CD4-positive, alpha-beta memory T cell (primary cell): ENCODE measurements at regions not wholly inside any gene's neighbourhood (a gene's known extent, or its start where the extent isn't known, plus 50 kb on each side); places are given as distances from the start of the nearest gene placed in this dataset.

Experiments used
- CTCF ChIA-PET: fragments of 350-600 bp; sonication (Branson Sonifier 250); formaldehyde crosslinking; loops from one replicate; lab custom pipeline; 2021; ENCODE audit warnings: inconsistent platforms; ENCODE audit not compliant: partially characterized antibody; lab: Charles Lee
- POLR2A ChIA-PET: fragments of 350-600 bp; sonication (Branson Sonifier 250); formaldehyde crosslinking; loops from one replicate; lab custom pipeline; 2021; ENCODE audit not compliant: partially characterized antibody; lab: Charles Lee
- DNase-seq, 5 donors: peaks; one replicate each; pipeline versions ENCODE4 v3.0.0 to v3.0.0-alpha.2; 2020 to 2022; ENCODE audit warnings: mixed read lengths in 1 of 5
- H3K27ac ChIP-seq: one replicate; pipeline ENCODE4 v1.7.0; 2013; ENCODE audit warnings: low read depth, low read length
- H3K27me3 ChIP-seq: 2 replicates; pipeline ENCODE4 v1.7.0; 2013; ENCODE audit warnings: mild to moderate bottlenecking, low read length, moderate library complexity; ENCODE audit not compliant: insufficient read depth
- H3K36me3 ChIP-seq: 2 replicates; pipeline ENCODE4 v1.7.0; 2013; ENCODE audit warnings: mild to moderate bottlenecking, low read length, moderate library complexity; ENCODE audit not compliant: insufficient read depth
- H3K4me1 ChIP-seq: 2 replicates; pipeline ENCODE4 v1.7.0; 2013; ENCODE audit warnings: mild to moderate bottlenecking, low read length, moderate library complexity; ENCODE audit not compliant: insufficient read depth
- H3K4me3 ChIP-seq, 2 donors: one replicate each; pipeline ENCODE4 v1.7.0; 2013; ENCODE audit warnings: low read length in 2 of 2, mild to moderate bottlenecking in 1 of 2
- H3K9me3 ChIP-seq, 2 donors: one replicate each; pipeline ENCODE4 v1.7.0; 2013; ENCODE audit warnings: low read length in 2 of 2, control low read depth in 1 of 2; ENCODE audit not compliant: control insufficient read depth in 1 of 2
- H3K27ac Mint-ChIP-seq, 7 donors: one replicate each; pipeline ENCODE4 v1.8.0; 2020 to 2021; ENCODE audit warnings: mixed read lengths in 7 of 7, mild to moderate bottlenecking in 6 of 7, inconsistent platforms in 3 of 7, moderate library complexity in 3 of 7
- H3K27me3 Mint-ChIP-seq, 2 donors: one replicate each; pipeline ENCODE4 v1.8.0; 2020 to 2021; ENCODE audit warnings: mixed read lengths in 2 of 2
- H3K36me3 Mint-ChIP-seq, 2 donors: one replicate each; pipeline ENCODE4 v1.8.0; 2020 to 2021; ENCODE audit warnings: mixed read lengths in 2 of 2, inconsistent platforms in 1 of 2, mild to moderate bottlenecking in 1 of 2
- H3K4me1 Mint-ChIP-seq, 4 donors: one replicate each; pipeline ENCODE4 v1.8.0; 2020 to 2021; ENCODE audit warnings: mixed read lengths in 4 of 4, mild to moderate bottlenecking in 1 of 4
- H3K4me3 Mint-ChIP-seq, 8 donors: one replicate each; pipeline ENCODE4 v1.8.0; 2020 to 2021; ENCODE audit warnings: mixed read lengths in 8 of 8, mild to moderate bottlenecking in 7 of 8, moderate library complexity in 6 of 8, inconsistent platforms in 3 of 8
- H3K9me3 Mint-ChIP-seq, 8 donors: one replicate each; pipeline ENCODE4 v1.8.0; 2020 to 2021; ENCODE audit warnings: mixed read lengths in 8 of 8, mild to moderate bottlenecking in 5 of 8, inconsistent platforms in 3 of 8, moderate library complexity in 1 of 8
- intact Hi-C: fragments of 100-400 bp; cut with micrococcal nuclease; formaldehyde crosslinking; loops from one replicate; pipeline ENCODE4 v1.15.1; 2023

DNA sequence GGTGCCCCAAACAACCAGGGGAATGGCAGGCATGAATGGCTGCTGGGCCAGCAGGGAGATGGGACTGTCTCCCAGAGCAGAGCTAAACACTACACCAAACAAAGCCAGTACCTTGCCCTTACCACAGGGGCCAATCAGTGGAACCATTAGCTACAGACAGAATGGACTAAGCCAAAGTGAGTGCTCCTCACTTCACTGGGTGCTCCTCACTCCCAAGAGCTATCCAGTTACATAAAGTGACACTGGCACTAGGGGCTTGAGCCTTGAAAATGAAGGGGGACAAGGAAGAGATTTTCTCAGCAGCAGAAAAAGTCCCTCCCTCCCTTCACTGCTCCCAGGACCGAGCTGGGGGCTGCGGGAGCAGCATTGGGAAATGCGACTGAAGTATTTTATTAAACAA, 110.9 kb upstream of the SHB start:
- H3K36me3 ChIP-seq: no peaks in the 10 kb centered on the region
- no peak overlapping the region for H3K27ac Mint-ChIP-seq
- H3K4me3 ChIP-seq: no peak overlapping the region
- no peaks in the 10 kb centered on the region for H3K36me3 Mint-ChIP-seq
- H3K4me3 Mint-ChIP-seq: no peak overlapping the region
- no peak overlapping the region for H3K27ac ChIP-seq
- POLR2A ChIA-PET: no interaction called here
- peaks cover 0 to 3% (median 0%) of the 10 kb centered on the region in 8 donors for H3K9me3 Mint-ChIP-seq
- peaks cover 8 to 14% of the 10 kb centered on the region in 2 donors for H3K27me3 Mint-ChIP-seq
- H3K4me1 ChIP-seq: no peaks in the 10 kb centered on the region
- H3K27me3 ChIP-seq: no peaks in the 10 kb centered on the region
- DNase-seq: no peak
- CTCF ChIA-PET: no interaction called here
- H3K4me1 Mint-ChIP-seq: peaks cover 0 to 5% (median 2%) of the 10 kb centered on the region in 4 donors
- no peaks in the 10 kb centered on the region for H3K9me3 ChIP-seq
- intact Hi-C loops: no loop called here

DNA sequence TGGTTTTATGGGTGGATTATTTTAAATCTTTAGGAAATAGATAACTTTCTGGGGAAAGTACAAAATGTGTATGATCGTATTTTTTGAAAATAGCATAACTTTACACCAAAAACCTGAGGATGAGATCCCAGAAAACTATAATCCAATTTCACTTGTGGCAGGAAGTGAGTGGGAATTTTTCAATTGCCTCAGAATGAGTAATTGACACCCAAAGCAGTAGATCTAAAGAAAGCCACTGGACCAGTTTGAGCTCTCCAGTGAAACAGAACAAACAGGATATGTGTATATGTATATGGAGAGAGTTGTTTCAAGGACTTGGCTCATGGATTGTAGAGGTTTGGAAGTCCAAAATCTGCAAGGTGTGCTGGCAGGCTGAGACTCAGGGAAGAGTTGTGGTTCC, 109.2 kb upstream of the SHB start:
- intact Hi-C loops: no loop called here
- H3K4me1 ChIP-seq: no peaks in the 10 kb centered on the region
- peaks cover 0 to 5% (median 2%) of the 10 kb centered on the region in 4 donors for H3K4me1 Mint-ChIP-seq
- ChIA-PET POLR2A (no interaction called here), CTCF (no interaction called here)
- H3K36me3 Mint-ChIP-seq: no peaks in the 10 kb centered on the region
- no peak overlapping the region for H3K27ac Mint-ChIP-seq
- no peak for DNase-seq
- no peaks in the 10 kb centered on the region for H3K9me3 ChIP-seq
- H3K4me3 ChIP-seq: no peak overlapping the region
- H3K4me3 Mint-ChIP-seq: no peak overlapping the region
- H3K27me3 ChIP-seq: no peaks in the 10 kb centered on the region
- no peaks in the 10 kb centered on the region for H3K36me3 ChIP-seq
- peaks cover 0 to 3% (median 0%) of the 10 kb centered on the region in 8 donors for H3K9me3 Mint-ChIP-seq
- peaks cover 8 to 21% of the 10 kb centered on the region in 2 donors for H3K27me3 Mint-ChIP-seq
- no peak overlapping the region for H3K27ac ChIP-seq

DNA sequence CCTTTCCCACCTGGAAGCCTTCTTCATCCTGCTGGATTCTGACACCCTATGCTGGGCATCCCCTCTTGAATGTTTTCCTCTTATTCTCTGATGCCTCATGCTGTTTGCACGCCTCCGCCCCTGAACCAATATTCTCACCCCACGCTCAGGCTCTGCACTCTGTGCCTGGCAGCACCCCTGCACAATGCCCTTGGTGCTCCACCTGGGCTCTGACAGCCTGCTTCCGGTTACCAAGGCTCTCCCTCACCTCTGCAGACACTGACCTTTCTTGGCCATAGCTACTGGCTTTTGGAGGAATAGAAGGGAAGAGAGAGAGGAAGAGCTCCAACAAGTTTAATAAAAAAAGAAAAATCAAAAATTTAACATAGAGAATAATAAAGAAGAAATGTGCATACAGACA, 108.7 kb upstream of the SHB start:
- Histone ChIP-seq H3K4me3 (no peak overlapping the region), H3K4me1 (no peaks in the 10 kb centered on the region), H3K27ac (no peak overlapping the region), H3K9me3 (no peaks in the 10 kb centered on the region), H3K36me3 (no peaks in the 10 kb centered on the region), H3K27me3 (no peaks in the 10 kb centered on the region)
- intact Hi-C loops: no loop called here
- no peak overlapping the region for H3K27ac Mint-ChIP-seq
- ChIA-PET POLR2A (no interaction called here), CTCF (no interaction called here)
- DNase-seq: no peak
- peaks cover 0 to 5% (median 2%) of the 10 kb centered on the region in 4 donors for H3K4me1 Mint-ChIP-seq
- no peak overlapping the region for H3K4me3 Mint-ChIP-seq
- H3K9me3 Mint-ChIP-seq: peaks cover 0 to 3% (median 0%) of the 10 kb centered on the region in 8 donors
- no peaks in the 10 kb centered on the region for H3K36me3 Mint-ChIP-seq
- H3K27me3 Mint-ChIP-seq: peaks cover 8 to 19% of the 10 kb centered on the region in 2 donors

DNA sequence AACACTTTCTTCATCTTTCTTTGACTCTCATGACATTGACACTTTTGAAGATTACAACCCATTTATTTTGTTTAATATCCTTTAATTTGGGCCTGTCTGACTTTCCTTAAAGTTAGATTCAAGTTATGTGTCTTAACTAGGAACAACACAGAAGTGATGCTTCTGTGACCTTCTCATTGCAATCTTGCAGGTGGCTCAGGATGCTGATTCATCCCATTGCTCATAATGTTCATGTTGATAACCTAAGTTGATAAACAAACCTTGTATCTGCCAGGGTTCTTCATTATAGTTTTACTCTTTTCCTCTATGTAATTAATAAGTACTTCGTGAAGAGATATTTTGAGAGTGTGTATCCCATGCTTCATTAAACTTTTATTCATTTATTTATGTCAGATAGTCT, 107.2 kb upstream of the SHB start:
- H3K36me3 Mint-ChIP-seq: no peaks in the 10 kb centered on the region
- H3K27me3 ChIP-seq: no peaks in the 10 kb centered on the region
- peaks cover 0 to 12% (median 7%) of the 10 kb centered on the region in 8 donors for H3K9me3 Mint-ChIP-seq
- intact Hi-C loops: no loop called here
- CTCF ChIA-PET: interaction anchor here (1.1 kb wide), 1 partner anchor 21 kb away, joined by 3 read pairs; no protein-coding TSS in a partner anchor
- H3K4me1 ChIP-seq: no peaks in the 10 kb centered on the region
- H3K4me3 ChIP-seq: no peak overlapping the region
- H3K27ac Mint-ChIP-seq: no peak overlapping the region
- no peak overlapping the region for H3K27ac ChIP-seq
- H3K4me3 Mint-ChIP-seq: no peak overlapping the region
- H3K36me3 ChIP-seq: no peaks in the 10 kb centered on the region
- peaks cover 0 to 5% (median 2%) of the 10 kb centered on the region in 4 donors for H3K4me1 Mint-ChIP-seq
- DNase-seq: no peak
- peaks cover 5 to 16% of the 10 kb centered on the region in 2 donors for H3K27me3 Mint-ChIP-seq
- POLR2A ChIA-PET: no interaction called here
- H3K9me3 ChIP-seq: no peaks in the 10 kb centered on the region

DNA sequence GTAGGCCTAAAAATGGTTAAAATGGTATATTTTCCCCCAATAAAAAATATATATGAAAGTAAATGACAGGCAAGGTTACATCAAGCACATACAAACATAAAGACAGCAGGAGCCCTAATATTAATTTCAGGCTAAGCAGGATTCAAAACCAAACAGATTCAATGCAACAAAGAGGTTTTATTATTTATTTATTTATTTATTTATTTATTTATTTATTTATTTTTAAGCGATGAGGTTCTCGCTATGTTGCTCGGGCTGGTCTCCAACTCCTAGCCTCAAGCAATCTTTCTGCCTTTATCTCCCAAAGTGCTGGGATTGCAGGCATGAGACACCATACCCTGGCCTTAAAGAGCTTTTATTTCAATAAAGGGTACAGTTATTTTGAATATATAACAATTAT, 106.4 kb upstream of the SHB start:
- DNase-seq: no peak
- ChIA-PET CTCF (no interaction called here), POLR2A (no interaction called here)
- Histone ChIP-seq H3K27me3 (no peaks in the 10 kb centered on the region), H3K4me3 (no peak overlapping the region), H3K4me1 (no peaks in the 10 kb centered on the region), H3K36me3 (no peaks in the 10 kb centered on the region), H3K9me3 (no peaks in the 10 kb centered on the region), H3K27ac (no peak overlapping the region)
- Mint-ChIP-seq H3K4me1 (peaks cover 0 to 5% (median 2%) of the 10 kb centered on the region in 4 donors), H3K27me3 (peaks cover 6 to 16% of the 10 kb centered on the region in 2 donors), H3K4me3 (no peak overlapping the region), H3K36me3 (no peaks in the 10 kb centered on the region), H3K9me3 (peaks cover 3 to 19% (median 15%) of the 10 kb centered on the region in 8 donors), H3K27ac (no peak overlapping the region)
- intact Hi-C loops: no loop called here

DNA sequence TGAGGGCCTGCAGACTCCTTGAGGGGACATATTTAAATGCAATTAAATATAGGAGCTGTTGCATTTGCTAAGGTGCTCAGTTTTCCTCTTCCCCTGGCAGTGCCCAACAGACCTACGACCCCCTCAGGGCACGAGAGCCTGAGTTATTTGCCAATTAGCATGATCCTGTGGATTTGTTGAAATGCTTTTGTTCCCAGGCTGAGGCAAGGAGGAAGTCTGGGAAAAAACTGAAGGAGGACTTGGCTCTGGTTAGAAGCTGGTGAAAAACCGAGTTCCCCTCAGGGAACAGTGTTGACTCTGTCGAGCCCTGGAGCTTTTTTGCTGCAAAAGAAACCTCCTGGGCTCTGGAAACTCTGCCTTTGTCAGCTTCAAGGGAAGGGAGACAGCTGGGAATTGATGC, 103.6 kb upstream of the SHB start:
- ChIA-PET POLR2A (no interaction called here), CTCF (no interaction called here)

DNA sequence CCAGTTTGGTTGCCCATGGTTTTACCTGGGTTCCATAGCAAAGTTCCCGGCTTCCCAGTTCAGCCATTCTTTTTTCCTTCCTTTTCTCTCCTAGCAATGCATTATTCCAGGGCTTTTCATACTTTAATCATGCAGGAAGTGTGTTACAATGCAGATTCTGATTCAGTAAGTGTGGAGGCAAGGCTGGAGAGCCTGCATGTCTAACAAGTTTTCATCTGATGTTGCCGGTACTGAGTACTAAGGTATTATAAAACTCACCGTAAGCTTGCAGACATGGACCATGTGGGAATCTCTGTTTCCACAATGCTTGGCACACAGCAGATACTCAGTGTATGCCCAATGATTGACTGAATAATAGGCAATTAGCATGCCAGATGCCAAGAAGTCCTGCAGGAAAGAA, 102.9 kb upstream of the SHB start:
- Mint-ChIP-seq H3K9me3 (peaks cover 3 to 30% (median 26%) of the 10 kb centered on the region in 8 donors), H3K36me3 (no peaks in the 10 kb centered on the region), H3K27me3 (peaks cover 10 to 12% of the 10 kb centered on the region in 2 donors), H3K4me3 (no peak overlapping the region), H3K4me1 (no peaks in the 10 kb centered on the region), H3K27ac (no peak overlapping the region)
- Histone ChIP-seq H3K27ac (no peak overlapping the region), H3K27me3 (no peaks in the 10 kb centered on the region), H3K9me3 (no peaks in the 10 kb centered on the region), H3K36me3 (no peaks in the 10 kb centered on the region), H3K4me1 (no peaks in the 10 kb centered on the region), H3K4me3 (no peak overlapping the region)
- CTCF ChIA-PET: no interaction called here
- intact Hi-C loops: no loop called here
- no peak for DNase-seq
- POLR2A ChIA-PET: no interaction called here

More for the DNA sequence above, 103.6 kb upstream of the SHB start:
- Histone ChIP-seq H3K4me1 (no peaks in the 10 kb centered on the region), H3K36me3 (no peaks in the 10 kb centered on the region), H3K9me3 (no peaks in the 10 kb centered on the region), H3K27ac (no peak overlapping the region), H3K4me3 (no peak overlapping the region), H3K27me3 (no peaks in the 10 kb centered on the region)
- no peak for DNase-seq
- Mint-ChIP-seq H3K27me3 (peaks cover 12% of the 10 kb centered on the region in 2 donors), H3K4me1 (no peaks in the 10 kb centered on the region), H3K4me3 (no peak overlapping the region), H3K36me3 (no peaks in the 10 kb centered on the region), H3K27ac (no peak overlapping the region), H3K9me3 (peaks cover 3 to 30% (median 26%) of the 10 kb centered on the region in 8 donors)
- intact Hi-C loops: no loop called here

DNA sequence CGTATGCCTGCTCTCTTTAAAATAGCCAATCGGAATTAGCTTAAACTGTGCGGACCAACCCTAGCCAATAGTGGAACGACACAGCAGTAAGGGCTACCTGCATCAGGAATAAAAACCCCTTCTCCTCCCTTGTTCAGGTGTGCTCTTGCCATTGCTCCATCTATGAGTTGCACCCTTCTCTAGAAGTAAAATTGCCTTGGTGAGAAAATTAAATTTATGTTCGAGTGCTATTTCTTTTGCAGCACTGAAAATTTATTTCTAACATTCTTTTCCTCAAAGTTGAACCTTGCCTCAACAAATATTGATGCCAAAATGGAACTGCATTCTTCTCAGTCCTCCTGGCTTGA, 102.5 kb upstream of the SHB start:
- intact Hi-C loops: no loop called here
- H3K4me1 ChIP-seq: no peaks in the 10 kb centered on the region
- H3K27me3 ChIP-seq: no peaks in the 10 kb centered on the region
- DNase-seq: no peak
- ChIA-PET CTCF (no interaction called here), POLR2A (no interaction called here)
- Mint-ChIP-seq H3K9me3 (peaks cover 3 to 30% (median 26%) of the 10 kb centered on the region in 8 donors), H3K27ac (no peak overlapping the region), H3K36me3 (no peaks in the 10 kb centered on the region), H3K4me1 (no peaks in the 10 kb centered on the region), H3K27me3 (peaks cover 10 to 14% of the 10 kb centered on the region in 2 donors), H3K4me3 (no peak overlapping the region)
- H3K9me3 ChIP-seq: no peaks in the 10 kb centered on the region
- no peak overlapping the region for H3K4me3 ChIP-seq
- H3K27ac ChIP-seq: no peak overlapping the region
- H3K36me3 ChIP-seq: no peaks in the 10 kb centered on the region
